ENCODE measurements at regions not wholly inside any gene's neighbourhood (a gene's known extent, or its start where the extent isn't known, plus 50 kb on each side); places are given as distances from the start of the nearest gene placed in this dataset.

GRCh38 chr5:61647672-61648071, 315.6 kb downstream of the ZSWIM6 start:
- no TSS peak for BruUV-seq (replicated peaks)
- Histone ChIP-seq H3K9me1 (replicated peaks; ENCODE audit: control insufficient read depth, extremely low read depth, insufficient read depth, low read length) (no peaks in the 10 kb centered on the region), H3K79me2 (ENCODE audit: control insufficient read depth, insufficient read depth, low read length) (no peaks in the 10 kb centered on the region), H3K4me3 (replicated peaks in 1 of 3; ENCODE audit: insufficient read depth in 1 of 3, low read depth in 1 of 3, low read length in 3 of 3) (no peak overlapping the region), H3K4me1 (ENCODE audit: control insufficient read depth, extremely low read depth, insufficient read depth, low read length) (no peaks in the 10 kb centered on the region), H2AFZ (ENCODE audit: low read depth, low read length) (no peak overlapping the region), H3K36me3 (ENCODE audit: control insufficient read depth in 2 of 2, extremely low read depth in 1 of 2, insufficient read depth in 2 of 2, low read length in 2 of 2) (no peaks in the 10 kb centered on the region), H3K4me2 (ENCODE audit: insufficient read depth, low read length) (no peak overlapping the region), H4K20me1 (replicated peaks; ENCODE audit: control insufficient read depth, extremely low read depth, insufficient read depth, low read length) (no peaks in the 10 kb centered on the region), H3K9ac (replicated peaks; ENCODE audit: extremely low read depth, insufficient read depth, low read length) (no peak overlapping the region), H3K9me3 (replicated peaks; ENCODE audit: control insufficient read depth, insufficient read depth, low read length) (no peaks in the 10 kb centered on the region), H3K27ac (ENCODE audit: insufficient read depth, low read depth, low read length) (no peak overlapping the region), H3K27me3 (ENCODE audit: control insufficient read depth in 2 of 2, insufficient read depth in 2 of 2, low read length in 2 of 2) (peaks cover 20 to 22% of the 10 kb centered on the region in 2 experiments)
- TF ChIP-seq MAX (IDR thresholded peaks at IDR 0.05; ENCODE audit: insufficient read depth, insufficient read length) (no peak), MYC (IDR thresholded peaks at IDR 0.05; ENCODE audit: low read depth, low read length) (no peak), GATA2 (IDR thresholded peaks at IDR 0.05; ENCODE audit: insufficient read depth, insufficient read length, low read depth, low read length) (no peak), CTCF (IDR thresholded peaks at IDR 0.05; ENCODE audit: extremely low read depth in 1 of 2, insufficient read depth in 1 of 2, low read depth in 1 of 2, low read length in 2 of 2) (no peak), FOS (IDR thresholded peaks at IDR 0.05; ENCODE audit: borderline replicate concordance, insufficient read depth, low read length) (no peak), JUN (IDR thresholded peaks at IDR 0.05; ENCODE audit: borderline replicate concordance, insufficient read depth, insufficient read length, low read depth) (no peak), EZH2 (IDR thresholded peaks at IDR 0.05; ENCODE audit: borderline replicate concordance, low read depth, low read length, severe bottlenecking) (no peak), POLR2AphosphoS5 (IDR thresholded peaks at IDR 0.05; ENCODE audit: insufficient read depth, low read depth, low read length) (no peak), POLR2A (IDR thresholded peaks at IDR 0.05; ENCODE audit: low read depth, low read length) (no peak)
- CTCF ChIA-PET: interaction anchor here (1.3 kb wide), 1 partner anchor 11 kb away, joined by 5 read pairs; no protein-coding TSS in a partner anchor
- DNase-seq (ENCODE audit: low read depth, low spot score): no peak
- dilution Hi-C loops (cut with MboI; ENCODE audit: extremely low pct_ligation_motif_present, low sequenced_read_pairs): no loop called here
- POLR2A ChIA-PET: no interaction called here
- FAIRE-seq: no peak
- intact Hi-C loops (cut with micrococcal nuclease): no loop called here
